Type B pancreatic cell (in vitro differentiated cells): ENCODE measurements at regions not wholly inside any gene's neighbourhood (a gene's known extent, or its start where the extent isn't known, plus 50 kb on each side); places are given as distances from the start of the nearest gene placed in this dataset.
"Not testable (repeated sequence)": the region's sequence is repeated elsewhere in the genome, so short reads cannot be mapped to it uniquely, and the experiment has no call there.

Source experiments
- DNase-seq: peaks from one replicate; pipeline ENCODE4 v3.0.0; 2021; ENCODE audit warnings: mixed read lengths; ENCODE audit not compliant: unreplicated experiment; ENCODE audit errors: extremely low spot score
- H3K27ac Mint-ChIP-seq: 2 replicates; pipeline ENCODE4 v1.8.0; 2021; ENCODE audit warnings: mild to moderate bottlenecking, mixed read lengths
- H3K27me3 Mint-ChIP-seq: 2 replicates; pipeline ENCODE4 v1.8.0; 2021; ENCODE audit warnings: mixed read lengths
- H3K36me3 Mint-ChIP-seq: 2 replicates; pipeline ENCODE4 v1.8.0; 2021; ENCODE audit warnings: mixed read lengths
- H3K4me1 Mint-ChIP-seq: one replicate; pipeline ENCODE4 v1.8.0; 2021; ENCODE audit warnings: mixed read lengths; ENCODE audit not compliant: unreplicated experiment
- H3K4me3 Mint-ChIP-seq: 2 replicates; pipeline ENCODE4 v1.8.0; 2021; ENCODE audit warnings: mild to moderate bottlenecking, mixed read lengths
- H3K9me3 Mint-ChIP-seq: 2 replicates; pipeline ENCODE4 v1.8.0; 2021; ENCODE audit warnings: mixed read lengths
- CTCF ChIP-seq: fragments of 200-600 bp; sonication (generic); conservative IDR thresholded peaks from 2 replicates; pipeline ENCODE4 v1.5.0; 2021; ENCODE audit warnings: antibody characterized with exemption, mild to moderate bottlenecking

- H3K9me3 Mint-ChIP-seq: no peaks in the 10 kb centered on the region
- no peak for TF ChIP-seq CTCF
- no peak for DNase-seq
- H3K4me1 Mint-ChIP-seq: no peaks in the 10 kb centered on the region
- H3K36me3 Mint-ChIP-seq: no peaks in the 10 kb centered on the region
- no peak overlapping the region for H3K27ac Mint-ChIP-seq
- no peak overlapping the region for H3K4me3 Mint-ChIP-seq
- no peaks in the 10 kb centered on the region for H3K27me3 Mint-ChIP-seq
These were observed 471.3 kb downstream of the FGF13 start for GRCh38 chrX:138240266-138240665.

GRCh38 chrX:138254001-138254400 is 457.5 kb downstream of the FGF13 start:
- no peaks in the 10 kb centered on the region for H3K36me3 Mint-ChIP-seq
- H3K27ac Mint-ChIP-seq: no peak overlapping the region
- no peak for DNase-seq
- no peak overlapping the region for H3K4me3 Mint-ChIP-seq
- no peaks in the 10 kb centered on the region for H3K27me3 Mint-ChIP-seq
- TF ChIP-seq CTCF: no peak
- no peaks in the 10 kb centered on the region for H3K9me3 Mint-ChIP-seq
- H3K4me1 Mint-ChIP-seq: no peaks in the 10 kb centered on the region

- Mint-ChIP-seq H3K27me3 (no peaks in the 10 kb centered on the region), H3K9me3 (no peaks in the 10 kb centered on the region), H3K36me3 (no peaks in the 10 kb centered on the region), H3K4me3 (no peak overlapping the region), H3K27ac (no peak overlapping the region), H3K4me1 (no peaks in the 10 kb centered on the region)
- TF ChIP-seq CTCF: no peak
- no peak for DNase-seq
These were observed 456.1 kb downstream of the FGF13 start for GRCh38 chrX:138255373-138255772.

GRCh38 chrX:138264095-138264494 is 447.4 kb downstream of the FGF13 start:
- not testable (repeated sequence) for H3K27ac Mint-ChIP-seq, DNase-seq, H3K4me3 Mint-ChIP-seq, H3K36me3 Mint-ChIP-seq, H3K27me3 Mint-ChIP-seq, H3K9me3 Mint-ChIP-seq, H3K4me1 Mint-ChIP-seq

GRCh38 chrX:138270931-138271330 is 440.6 kb downstream of the FGF13 start:
- TF ChIP-seq CTCF: no peak
- H3K27ac Mint-ChIP-seq: no peak overlapping the region
- no peak for DNase-seq
- no peaks in the 10 kb centered on the region for H3K36me3 Mint-ChIP-seq
- no peaks in the 10 kb centered on the region for H3K4me1 Mint-ChIP-seq
- no peaks in the 10 kb centered on the region for H3K27me3 Mint-ChIP-seq
- no peak overlapping the region for H3K4me3 Mint-ChIP-seq
- no peaks in the 10 kb centered on the region for H3K9me3 Mint-ChIP-seq

- not testable (repeated sequence) for DNase-seq, H3K36me3 Mint-ChIP-seq, H3K4me3 Mint-ChIP-seq, H3K4me1 Mint-ChIP-seq, H3K9me3 Mint-ChIP-seq, H3K27ac Mint-ChIP-seq, H3K27me3 Mint-ChIP-seq
These were observed 428.8 kb downstream of the FGF13 start for GRCh38 chrX:138282598-138283150.
